Activated naive CD8-positive, alpha-beta T cell treated with anti-CD3 and anti-CD28 coated beads for 36 hours (primary cell): ENCODE measurements at regions not wholly inside any gene's neighbourhood (a gene's known extent, or its start where the extent isn't known, plus 50 kb on each side); places are given as distances from the start of the nearest gene placed in this dataset.
"Not testable (repeated sequence)": the region's sequence is repeated elsewhere in the genome, so short reads cannot be mapped to it uniquely, and the experiment has no call there.

Experiments
- DNase-seq: peaks from one replicate; pipeline ENCODE4 v3.0.0; 2021
- H3K27ac Mint-ChIP-seq: one replicate; pipeline ENCODE4 v1.8.0; 2022; ENCODE audit warnings: mild to moderate bottlenecking, moderate library complexity, mixed read lengths
- H3K27me3 Mint-ChIP-seq: one replicate; pipeline ENCODE4 v1.8.0; 2022; ENCODE audit warnings: mild to moderate bottlenecking, mixed read lengths
- H3K36me3 Mint-ChIP-seq: one replicate; pipeline ENCODE4 v1.8.0; 2021; ENCODE audit warnings: mild to moderate bottlenecking, mixed read lengths
- H3K4me1 Mint-ChIP-seq: one replicate; pipeline ENCODE4 v1.8.0; 2021; ENCODE audit warnings: mixed read lengths
- H3K4me3 Mint-ChIP-seq: one replicate; pipeline ENCODE4 v1.8.0; 2022; ENCODE audit warnings: mild to moderate bottlenecking, moderate library complexity, mixed read lengths
- H3K9me3 Mint-ChIP-seq: one replicate; pipeline ENCODE4 v1.8.0; 2022; ENCODE audit warnings: mixed read lengths

DNA sequence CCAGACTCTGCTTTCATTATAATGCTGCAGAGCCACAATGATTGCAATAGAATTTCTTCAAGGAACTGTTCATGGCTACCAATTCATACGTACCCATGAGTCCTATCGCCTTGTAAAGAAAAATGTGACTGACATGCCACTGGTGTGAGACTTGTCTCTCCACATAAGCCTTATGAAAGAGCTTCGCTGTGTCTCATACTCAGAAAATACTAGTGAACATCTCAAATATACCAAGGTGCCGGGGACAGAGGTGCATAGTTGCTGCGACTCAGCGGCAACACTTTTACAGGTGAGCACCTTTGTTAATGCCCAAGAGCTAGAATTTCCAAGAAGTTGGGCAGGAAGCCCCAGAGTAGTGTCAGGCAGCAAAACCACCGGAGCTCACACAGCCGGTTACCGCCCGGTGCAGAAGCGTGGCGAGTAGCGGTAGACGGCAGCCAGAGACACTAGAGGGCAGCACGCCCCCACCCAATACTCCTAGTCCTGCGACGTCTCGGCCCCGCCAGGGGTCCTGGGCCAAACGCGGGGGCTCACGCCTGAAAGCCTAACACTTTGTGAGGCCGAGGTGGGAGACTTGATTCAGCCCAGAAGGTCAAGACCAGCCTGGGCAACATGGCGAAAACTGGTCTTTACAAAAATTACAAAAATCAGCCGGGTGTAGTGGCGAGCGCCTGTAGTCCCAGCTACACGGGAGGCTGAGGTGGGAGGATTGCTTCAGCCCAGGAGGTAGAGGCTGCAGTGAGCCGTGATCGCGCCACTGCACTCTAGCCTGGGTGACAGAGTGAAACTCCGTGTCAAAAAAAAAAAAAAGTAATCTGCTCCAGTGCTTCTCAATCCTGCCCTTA, 50.5 kb upstream of the CCL21 start:
- peak; percentile 52 for DNase-seq
- H3K9me3 Mint-ChIP-seq, H3K4me3 Mint-ChIP-seq, H3K27ac Mint-ChIP-seq, H3K4me1 Mint-ChIP-seq, H3K36me3 Mint-ChIP-seq: not testable (repeated sequence)
- H3K27me3 Mint-ChIP-seq, result peaks cover 40% of the 10 kb centered on the region
